Activated T-helper 17 cell treated with anti-CD3 and anti-CD28 coated beads, Interleukin-2, amount 50 U/mL, for 72 hours (primary cell): ENCODE measurements at regions not wholly inside any gene's neighbourhood (a gene's known extent, or its start where the extent isn't known, plus 50 kb on each side); places are given as distances from the start of the nearest gene placed in this dataset.

Experiments
- ATAC-seq: fragments of 150-1000 bp; cut with Tn5 transposase; replicated peaks from 2 replicates; pipeline ENCODE4 v1.10.0; 2021; ENCODE audit warnings: mild to moderate bottlenecking, moderate library complexity
- H3K27ac Mint-ChIP-seq: one replicate; pipeline ENCODE4 v1.8.0; 2022; ENCODE audit warnings: mixed read lengths
- H3K27me3 Mint-ChIP-seq: one replicate; pipeline ENCODE4 v1.8.0; 2022; ENCODE audit warnings: mixed read lengths
- H3K36me3 Mint-ChIP-seq: one replicate; pipeline ENCODE4 v1.8.0; 2022; ENCODE audit warnings: low read depth, mild to moderate bottlenecking, mixed read lengths
- H3K4me1 Mint-ChIP-seq: one replicate; pipeline ENCODE4 v1.8.0; 2022; ENCODE audit warnings: mixed read lengths
- H3K4me3 Mint-ChIP-seq: one replicate; pipeline ENCODE4 v1.8.0; 2022; ENCODE audit warnings: mild to moderate bottlenecking, mixed read lengths
- H3K9me3 Mint-ChIP-seq: one replicate; pipeline ENCODE4 v1.8.0; 2022; ENCODE audit warnings: mixed read lengths

GRCh38 chr18:41324020-41324791 is 630.8 kb upstream of the PIK3C3 start:
- Mint-ChIP-seq H3K27me3 (no peaks in the 10 kb centered on the region), H3K36me3 (no peaks in the 10 kb centered on the region), H3K27ac (no peak overlapping the region), H3K4me3 (no peak overlapping the region), H3K4me1 (no peaks in the 10 kb centered on the region), H3K9me3 (peaks cover 7% of the 10 kb centered on the region)
- no peak for ATAC-seq

GRCh38 chr18:41323044-41323443 is 632.0 kb upstream of the PIK3C3 start:
- no peaks in the 10 kb centered on the region for H3K36me3 Mint-ChIP-seq
- H3K9me3 Mint-ChIP-seq, result peaks cover 11% of the 10 kb centered on the region
- H3K4me1 Mint-ChIP-seq, result no peaks in the 10 kb centered on the region
- ATAC-seq, result no peak
- no peak overlapping the region for H3K27ac Mint-ChIP-seq
- no peak overlapping the region for H3K4me3 Mint-ChIP-seq
- H3K27me3 Mint-ChIP-seq, result no peaks in the 10 kb centered on the region

- Mint-ChIP-seq H3K4me3 (no peak overlapping the region), H3K27ac (no peak overlapping the region), H3K4me1 (no peaks in the 10 kb centered on the region), H3K27me3 (no peaks in the 10 kb centered on the region), H3K9me3 (peaks cover 11% of the 10 kb centered on the region), H3K36me3 (no peaks in the 10 kb centered on the region)
- no peak for ATAC-seq
Measured at GRCh38 chr18:41320100-41320499, 634.9 kb upstream of the PIK3C3 start.

GRCh38 chr18:41315134-41315533 is 639.9 kb upstream of the PIK3C3 start:
- Mint-ChIP-seq H3K4me1 (no peaks in the 10 kb centered on the region), H3K9me3 (peaks cover 12% of the 10 kb centered on the region), H3K36me3 (no peaks in the 10 kb centered on the region), H3K27me3 (no peaks in the 10 kb centered on the region), H3K27ac (no peak overlapping the region), H3K4me3 (no peak overlapping the region)
- no peak for ATAC-seq

GRCh38 chr18:41311571-41312547 is 643.2 kb upstream of the PIK3C3 start:
- no peak for ATAC-seq
- Mint-ChIP-seq H3K9me3 (peaks cover 9% of the 10 kb centered on the region), H3K27me3 (no peaks in the 10 kb centered on the region), H3K4me1 (no peaks in the 10 kb centered on the region), H3K36me3 (no peaks in the 10 kb centered on the region), H3K4me3 (no peak overlapping the region), H3K27ac (no peak overlapping the region)

GRCh38 chr18:41297740-41298139 is 657.3 kb upstream of the PIK3C3 start:
- H3K4me3 Mint-ChIP-seq, result no peak overlapping the region
- H3K27me3 Mint-ChIP-seq, result no peaks in the 10 kb centered on the region
- peaks cover 3% of the 10 kb centered on the region for H3K9me3 Mint-ChIP-seq
- no peaks in the 10 kb centered on the region for H3K4me1 Mint-ChIP-seq
- ATAC-seq, result no peak
- H3K27ac Mint-ChIP-seq, result no peak overlapping the region
- H3K36me3 Mint-ChIP-seq, result no peaks in the 10 kb centered on the region

- Mint-ChIP-seq H3K4me1 (no peaks in the 10 kb centered on the region), H3K9me3 (peaks cover 15% of the 10 kb centered on the region), H3K36me3 (no peaks in the 10 kb centered on the region), H3K27ac (no peak overlapping the region), H3K27me3 (no peaks in the 10 kb centered on the region), H3K4me3 (no peak overlapping the region)
- ATAC-seq, result no peak
Measured at GRCh38 chr18:41269294-41269693, 685.7 kb upstream of the PIK3C3 start.

GRCh38 chr18:41268271-41268670 is 686.8 kb upstream of the PIK3C3 start:
- Mint-ChIP-seq H3K4me1 (no peaks in the 10 kb centered on the region), H3K4me3 (no peak overlapping the region), H3K27ac (no peak overlapping the region), H3K36me3 (no peaks in the 10 kb centered on the region), H3K27me3 (no peaks in the 10 kb centered on the region), H3K9me3 (peaks cover 15% of the 10 kb centered on the region)
- ATAC-seq, result no peak

GRCh38 chr18:41266616-41267015 is 688.4 kb upstream of the PIK3C3 start:
- H3K27ac Mint-ChIP-seq, result no peak overlapping the region
- no peaks in the 10 kb centered on the region for H3K4me1 Mint-ChIP-seq
- no peak overlapping the region for H3K4me3 Mint-ChIP-seq
- no peaks in the 10 kb centered on the region for H3K36me3 Mint-ChIP-seq
- H3K27me3 Mint-ChIP-seq, result no peaks in the 10 kb centered on the region
- no peak for ATAC-seq
- H3K9me3 Mint-ChIP-seq, result peaks cover 17% of the 10 kb centered on the region

GRCh38 chr18:41266204-41266603 is 688.8 kb upstream of the PIK3C3 start:
- no peak overlapping the region for H3K27ac Mint-ChIP-seq
- no peak for ATAC-seq
- H3K4me1 Mint-ChIP-seq, result no peaks in the 10 kb centered on the region
- H3K27me3 Mint-ChIP-seq, result no peaks in the 10 kb centered on the region
- H3K4me3 Mint-ChIP-seq, result no peak overlapping the region
- no peaks in the 10 kb centered on the region for H3K36me3 Mint-ChIP-seq
- peaks cover 16% of the 10 kb centered on the region for H3K9me3 Mint-ChIP-seq

- Mint-ChIP-seq H3K9me3 (peaks cover 12% of the 10 kb centered on the region), H3K27ac (no peak overlapping the region), H3K36me3 (no peaks in the 10 kb centered on the region), H3K4me3 (no peak overlapping the region), H3K27me3 (no peaks in the 10 kb centered on the region), H3K4me1 (no peaks in the 10 kb centered on the region)
- ATAC-seq, result no peak
Measured at GRCh38 chr18:41265047-41265446, 690.0 kb upstream of the PIK3C3 start.

- H3K4me1 Mint-ChIP-seq, result no peaks in the 10 kb centered on the region
- no peak overlapping the region for H3K4me3 Mint-ChIP-seq
- H3K27me3 Mint-ChIP-seq, result no peaks in the 10 kb centered on the region
- no peak for ATAC-seq
- H3K27ac Mint-ChIP-seq, result no peak overlapping the region
- peaks cover 12% of the 10 kb centered on the region for H3K9me3 Mint-ChIP-seq
- no peaks in the 10 kb centered on the region for H3K36me3 Mint-ChIP-seq
Measured at GRCh38 chr18:41263956-41264355, 691.1 kb upstream of the PIK3C3 start.

- Mint-ChIP-seq H3K4me1 (no peaks in the 10 kb centered on the region), H3K4me3 (no peak overlapping the region)
Measured at GRCh38 chr18:41262688-41263087, 692.3 kb upstream of the PIK3C3 start.

GRCh38 chr18:41244591-41245037 is 710.4 kb upstream of the PIK3C3 start:
- H3K4me1 Mint-ChIP-seq, result no peaks in the 10 kb centered on the region
- H3K9me3 Mint-ChIP-seq, result peaks cover 4% of the 10 kb centered on the region
- no peaks in the 10 kb centered on the region for H3K36me3 Mint-ChIP-seq
- H3K27me3 Mint-ChIP-seq, result no peaks in the 10 kb centered on the region
- no peak overlapping the region for H3K27ac Mint-ChIP-seq
- ATAC-seq, result no peak
- no peak overlapping the region for H3K4me3 Mint-ChIP-seq

More at GRCh38 chr18:41262688-41263087, 692.3 kb upstream of the PIK3C3 start:
- no peaks in the 10 kb centered on the region for H3K36me3 Mint-ChIP-seq
- no peaks in the 10 kb centered on the region for H3K27me3 Mint-ChIP-seq
- ATAC-seq, result no peak
- H3K9me3 Mint-ChIP-seq, result peaks cover 8% of the 10 kb centered on the region
- no peak overlapping the region for H3K27ac Mint-ChIP-seq

- no peak overlapping the region for H3K4me3 Mint-ChIP-seq
- H3K27ac Mint-ChIP-seq, result no peak overlapping the region
- no peak for ATAC-seq
- no peaks in the 10 kb centered on the region for H3K27me3 Mint-ChIP-seq
- H3K36me3 Mint-ChIP-seq, result no peaks in the 10 kb centered on the region
- peaks cover 11% of the 10 kb centered on the region for H3K9me3 Mint-ChIP-seq
- H3K4me1 Mint-ChIP-seq, result no peaks in the 10 kb centered on the region
Measured at GRCh38 chr18:41237317-41237716, 717.7 kb upstream of the PIK3C3 start.
